ENCODE measurements at regions not wholly inside any gene's neighbourhood (a gene's known extent, or its start where the extent isn't known, plus 50 kb on each side); places are given as distances from the start of the nearest gene placed in this dataset.

GRCh38 chr5:163185315-163185714, 252.1 kb upstream of the CCNG1 start:
- H3K27me3 ChIP-seq (ENCODE audit: control insufficient read depth, insufficient read depth, low read length, poor library complexity, severe bottlenecking): no peaks in the 10 kb centered on the region
- WGBS, 2 experiments: 93 to 96% methylated on average over 3 to 4 of the region's 4 CpGs

GRCh38 chr5:163189023-163189553, 248.3 kb upstream of the CCNG1 start:
- Histone ChIP-seq H3K4me3 (ENCODE audit: insufficient read depth, low read depth, low read length) (no peak overlapping the region), H3K4me1 (ENCODE audit: control insufficient read depth, insufficient read depth, low read length) (no peaks in the 10 kb centered on the region), H3K9me3 (ENCODE audit: control insufficient read depth, low read length) (no peaks in the 10 kb centered on the region), H3K36me3 (ENCODE audit: control insufficient read depth, insufficient read depth, low read length) (no peaks in the 10 kb centered on the region), H3K27me3 (ENCODE audit: control insufficient read depth, insufficient read depth, low read length, poor library complexity, severe bottlenecking) (no peaks in the 10 kb centered on the region), H3K27ac (ENCODE audit: insufficient read depth, low read depth, low read length, poor library complexity, severe bottlenecking) (no peak overlapping the region)
- 95 to 98% methylated on average over 2 of the region's 2 CpGs for WGBS, 2 experiments

More at GRCh38 chr5:163185315-163185714, 252.1 kb upstream of the CCNG1 start:
- no peaks in the 10 kb centered on the region for H3K4me1 ChIP-seq (ENCODE audit: control insufficient read depth, insufficient read depth, low read length)
- no peaks in the 10 kb centered on the region for H3K9me3 ChIP-seq (ENCODE audit: control insufficient read depth, low read length)
- H3K27ac ChIP-seq (ENCODE audit: insufficient read depth, low read depth, low read length, poor library complexity, severe bottlenecking): no peak overlapping the region
- no peak overlapping the region for H3K4me3 ChIP-seq (ENCODE audit: insufficient read depth, low read depth, low read length)
- no peaks in the 10 kb centered on the region for H3K36me3 ChIP-seq (ENCODE audit: control insufficient read depth, insufficient read depth, low read length)

GRCh38 chr5:163190283-163190682, 247.1 kb upstream of the CCNG1 start:
- H3K27me3 ChIP-seq (ENCODE audit: control insufficient read depth, insufficient read depth, low read length, poor library complexity, severe bottlenecking): no peaks in the 10 kb centered on the region
- H3K27ac ChIP-seq (ENCODE audit: insufficient read depth, low read depth, low read length, poor library complexity, severe bottlenecking): no peak overlapping the region
- no peaks in the 10 kb centered on the region for H3K36me3 ChIP-seq (ENCODE audit: control insufficient read depth, insufficient read depth, low read length)
- H3K4me3 ChIP-seq (ENCODE audit: insufficient read depth, low read depth, low read length): no peak overlapping the region
- no peaks in the 10 kb centered on the region for H3K4me1 ChIP-seq (ENCODE audit: control insufficient read depth, insufficient read depth, low read length)
- 92 to 97% methylated on average over 3 of the region's 3 CpGs for WGBS, 2 experiments
- H3K9me3 ChIP-seq (ENCODE audit: control insufficient read depth, low read length): no peaks in the 10 kb centered on the region

- 93% methylated on average over 1 of the region's 1 CpG; no CpG with 5 or more reads in 1 of the 2 experiments for WGBS, 2 experiments
- Histone ChIP-seq H3K27me3 (ENCODE audit: control insufficient read depth, insufficient read depth, low read length, poor library complexity, severe bottlenecking) (no peaks in the 10 kb centered on the region), H3K4me3 (ENCODE audit: insufficient read depth, low read depth, low read length) (no peak overlapping the region), H3K9me3 (ENCODE audit: control insufficient read depth, low read length) (no peaks in the 10 kb centered on the region), H3K4me1 (ENCODE audit: control insufficient read depth, insufficient read depth, low read length) (no peaks in the 10 kb centered on the region), H3K36me3 (ENCODE audit: control insufficient read depth, insufficient read depth, low read length) (no peaks in the 10 kb centered on the region), H3K27ac (ENCODE audit: insufficient read depth, low read depth, low read length, poor library complexity, severe bottlenecking) (no peak overlapping the region)
Observed at GRCh38 chr5:163190784-163191183, 246.6 kb upstream of the CCNG1 start.

GRCh38 chr5:163193886-163194285, 243.5 kb upstream of the CCNG1 start:
- no peaks in the 10 kb centered on the region for H3K9me3 ChIP-seq (ENCODE audit: control insufficient read depth, low read length)
- WGBS, 2 experiments: 89 to 92% methylated on average over 7 of the region's 7 CpGs
- H3K4me3 ChIP-seq (ENCODE audit: insufficient read depth, low read depth, low read length): no peak overlapping the region
- no peaks in the 10 kb centered on the region for H3K4me1 ChIP-seq (ENCODE audit: control insufficient read depth, insufficient read depth, low read length)
- H3K27ac ChIP-seq (ENCODE audit: insufficient read depth, low read depth, low read length, poor library complexity, severe bottlenecking): no peak overlapping the region
- H3K27me3 ChIP-seq (ENCODE audit: control insufficient read depth, insufficient read depth, low read length, poor library complexity, severe bottlenecking): no peaks in the 10 kb centered on the region
- H3K36me3 ChIP-seq (ENCODE audit: control insufficient read depth, insufficient read depth, low read length): no peaks in the 10 kb centered on the region

- Histone ChIP-seq H3K27ac (ENCODE audit: insufficient read depth, low read depth, low read length, poor library complexity, severe bottlenecking) (no peak overlapping the region), H3K4me1 (ENCODE audit: control insufficient read depth, insufficient read depth, low read length) (no peaks in the 10 kb centered on the region), H3K36me3 (ENCODE audit: control insufficient read depth, insufficient read depth, low read length) (no peaks in the 10 kb centered on the region), H3K27me3 (ENCODE audit: control insufficient read depth, insufficient read depth, low read length, poor library complexity, severe bottlenecking) (no peaks in the 10 kb centered on the region), H3K4me3 (ENCODE audit: insufficient read depth, low read depth, low read length) (no peak overlapping the region), H3K9me3 (ENCODE audit: control insufficient read depth, low read length) (no peaks in the 10 kb centered on the region)
Observed at GRCh38 chr5:163205645-163206044, 231.8 kb upstream of the CCNG1 start.

GRCh38 chr5:163221581-163221980, 215.8 kb upstream of the CCNG1 start:
- 45 to 72% methylated on average over 2 to 4 of the region's 4 CpGs for WGBS, 2 experiments
- no peak overlapping the region for H3K4me3 ChIP-seq (ENCODE audit: insufficient read depth, low read depth, low read length)
- no peaks in the 10 kb centered on the region for H3K9me3 ChIP-seq (ENCODE audit: control insufficient read depth, low read length)
- H3K27me3 ChIP-seq (ENCODE audit: control insufficient read depth, insufficient read depth, low read length, poor library complexity, severe bottlenecking): no peaks in the 10 kb centered on the region
- no peaks in the 10 kb centered on the region for H3K36me3 ChIP-seq (ENCODE audit: control insufficient read depth, insufficient read depth, low read length)
- no peaks in the 10 kb centered on the region for H3K4me1 ChIP-seq (ENCODE audit: control insufficient read depth, insufficient read depth, low read length)
- H3K27ac ChIP-seq (ENCODE audit: insufficient read depth, low read depth, low read length, poor library complexity, severe bottlenecking): no peak overlapping the region

- Histone ChIP-seq H3K27me3 (ENCODE audit: control insufficient read depth, insufficient read depth, low read length, poor library complexity, severe bottlenecking) (no peaks in the 10 kb centered on the region), H3K4me1 (ENCODE audit: control insufficient read depth, insufficient read depth, low read length) (no peaks in the 10 kb centered on the region), H3K36me3 (ENCODE audit: control insufficient read depth, insufficient read depth, low read length) (no peaks in the 10 kb centered on the region), H3K4me3 (ENCODE audit: insufficient read depth, low read depth, low read length) (no peak overlapping the region), H3K9me3 (ENCODE audit: control insufficient read depth, low read length) (no peaks in the 10 kb centered on the region), H3K27ac (ENCODE audit: insufficient read depth, low read depth, low read length, poor library complexity, severe bottlenecking) (no peak overlapping the region)
- WGBS, 2 experiments: 73 to 80% methylated on average over 1 of the region's 1 CpG
Observed at GRCh38 chr5:163222982-163223381, 214.4 kb upstream of the CCNG1 start.

- Histone ChIP-seq H3K36me3 (ENCODE audit: control insufficient read depth, insufficient read depth, low read length) (no peaks in the 10 kb centered on the region), H3K9me3 (ENCODE audit: control insufficient read depth, low read length) (no peaks in the 10 kb centered on the region), H3K4me3 (ENCODE audit: insufficient read depth, low read depth, low read length) (no peak overlapping the region), H3K4me1 (ENCODE audit: control insufficient read depth, insufficient read depth, low read length) (no peaks in the 10 kb centered on the region), H3K27me3 (ENCODE audit: control insufficient read depth, insufficient read depth, low read length, poor library complexity, severe bottlenecking) (no peaks in the 10 kb centered on the region), H3K27ac (ENCODE audit: insufficient read depth, low read depth, low read length, poor library complexity, severe bottlenecking) (no peak overlapping the region)
- WGBS, 2 experiments: 83 to 86% methylated on average over 1 to 2 of the region's 2 CpGs
Observed at GRCh38 chr5:163244445-163244987, 192.9 kb upstream of the CCNG1 start.

GRCh38 chr5:163245584-163245983, 191.8 kb upstream of the CCNG1 start:
- H3K27ac ChIP-seq (ENCODE audit: insufficient read depth, low read depth, low read length, poor library complexity, severe bottlenecking): no peak overlapping the region
- H3K4me1 ChIP-seq (ENCODE audit: control insufficient read depth, insufficient read depth, low read length): no peaks in the 10 kb centered on the region
- no peaks in the 10 kb centered on the region for H3K9me3 ChIP-seq (ENCODE audit: control insufficient read depth, low read length)
- H3K36me3 ChIP-seq (ENCODE audit: control insufficient read depth, insufficient read depth, low read length): no peaks in the 10 kb centered on the region
- 56 to 71% methylated on average over 2 of the region's 2 CpGs for WGBS, 2 experiments
- no peak overlapping the region for H3K4me3 ChIP-seq (ENCODE audit: insufficient read depth, low read depth, low read length)
- no peaks in the 10 kb centered on the region for H3K27me3 ChIP-seq (ENCODE audit: control insufficient read depth, insufficient read depth, low read length, poor library complexity, severe bottlenecking)

GRCh38 chr5:163248333-163248732, 189.1 kb upstream of the CCNG1 start:
- H3K36me3 ChIP-seq (ENCODE audit: control insufficient read depth, insufficient read depth, low read length): no peaks in the 10 kb centered on the region
- H3K4me3 ChIP-seq (ENCODE audit: insufficient read depth, low read depth, low read length): no peak overlapping the region
- 90 to 93% methylated on average over 2 of the region's 2 CpGs for WGBS, 2 experiments
- H3K27me3 ChIP-seq (ENCODE audit: control insufficient read depth, insufficient read depth, low read length, poor library complexity, severe bottlenecking): no peaks in the 10 kb centered on the region
- H3K9me3 ChIP-seq (ENCODE audit: control insufficient read depth, low read length): no peaks in the 10 kb centered on the region
- no peak overlapping the region for H3K27ac ChIP-seq (ENCODE audit: insufficient read depth, low read depth, low read length, poor library complexity, severe bottlenecking)
- H3K4me1 ChIP-seq (ENCODE audit: control insufficient read depth, insufficient read depth, low read length): no peaks in the 10 kb centered on the region
